ENCODE measurements at regions not wholly inside any gene's neighbourhood (a gene's known extent, or its start where the extent isn't known, plus 50 kb on each side); places are given as distances from the start of the nearest gene placed in this dataset.
"Not testable (repeated sequence)": the region's sequence is repeated elsewhere in the genome, so short reads cannot be mapped to it uniquely, and the experiment has no call there.

DNA sequence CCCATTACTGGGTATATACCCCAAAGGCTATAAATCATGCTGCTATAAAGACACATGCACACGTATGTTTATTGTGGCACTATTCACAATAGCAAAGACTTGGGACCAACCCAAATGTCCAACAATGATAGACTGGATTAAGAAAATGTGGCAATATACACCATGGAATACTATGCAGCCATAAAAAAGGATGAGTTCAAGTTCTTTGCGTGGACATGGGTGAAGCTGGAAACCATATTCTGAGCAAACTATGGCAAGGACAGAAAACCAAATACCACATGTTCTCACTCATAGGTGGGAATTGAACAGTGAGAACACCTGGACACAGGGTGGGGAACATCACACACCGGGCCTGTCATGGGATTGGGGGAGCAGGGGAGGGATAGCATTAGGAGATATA, 54.4 kb upstream of the MUCL1 start:
- DNase-seq (ENCODE audit: low read depth); H3K4me3 ChIP-seq (ENCODE audit: low read depth, low read length): not testable (repeated sequence)

DNA sequence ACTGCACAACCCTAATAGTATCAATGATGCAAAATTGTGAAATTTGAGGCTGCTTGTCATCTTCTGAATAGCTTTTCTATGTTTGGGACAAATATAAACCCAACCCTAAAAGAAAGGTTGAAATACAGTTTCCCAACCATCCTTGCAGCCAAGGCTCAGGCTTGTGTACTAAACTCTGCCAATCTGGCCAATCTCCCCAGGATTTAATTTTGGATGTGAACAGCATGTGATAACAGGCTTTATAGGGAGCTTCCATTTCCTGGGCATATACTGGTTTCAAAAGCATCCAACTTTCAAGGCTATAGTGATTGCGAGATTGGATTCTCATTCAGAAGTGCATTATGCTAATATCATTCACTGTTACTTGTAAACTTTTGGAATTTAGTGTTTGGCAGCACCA, 55.7 kb upstream of the MUCL1 start:
- TF ChIP-seq, protein P1, sequence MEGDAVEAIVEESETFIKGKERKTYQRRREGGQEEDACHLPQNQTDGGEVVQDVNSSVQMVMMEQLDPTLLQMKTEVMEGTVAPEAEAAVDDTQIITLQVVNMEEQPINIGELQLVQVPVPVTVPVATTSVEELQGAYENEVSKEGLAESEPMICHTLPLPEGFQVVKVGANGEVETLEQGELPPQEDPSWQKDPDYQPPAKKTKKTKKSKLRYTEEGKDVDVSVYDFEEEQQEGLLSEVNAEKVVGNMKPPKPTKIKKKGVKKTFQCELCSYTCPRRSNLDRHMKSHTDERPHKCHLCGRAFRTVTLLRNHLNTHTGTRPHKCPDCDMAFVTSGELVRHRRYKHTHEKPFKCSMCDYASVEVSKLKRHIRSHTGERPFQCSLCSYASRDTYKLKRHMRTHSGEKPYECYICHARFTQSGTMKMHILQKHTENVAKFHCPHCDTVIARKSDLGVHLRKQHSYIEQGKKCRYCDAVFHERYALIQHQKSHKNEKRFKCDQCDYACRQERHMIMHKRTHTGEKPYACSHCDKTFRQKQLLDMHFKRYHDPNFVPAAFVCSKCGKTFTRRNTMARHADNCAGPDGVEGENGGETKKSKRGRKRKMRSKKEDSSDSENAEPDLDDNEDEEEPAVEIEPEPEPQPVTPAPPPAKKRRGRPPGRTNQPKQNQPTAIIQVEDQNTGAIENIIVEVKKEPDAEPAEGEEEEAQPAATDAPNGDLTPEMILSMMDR (conservative IDR thresholded peaks at IDR 0.05; ENCODE audit: low read depth, low read length): no peak
- DNase-seq (ENCODE audit: low read depth): no peak
- no peak overlapping the region for H3K4me3 ChIP-seq (ENCODE audit: low read depth, low read length)

DNA sequence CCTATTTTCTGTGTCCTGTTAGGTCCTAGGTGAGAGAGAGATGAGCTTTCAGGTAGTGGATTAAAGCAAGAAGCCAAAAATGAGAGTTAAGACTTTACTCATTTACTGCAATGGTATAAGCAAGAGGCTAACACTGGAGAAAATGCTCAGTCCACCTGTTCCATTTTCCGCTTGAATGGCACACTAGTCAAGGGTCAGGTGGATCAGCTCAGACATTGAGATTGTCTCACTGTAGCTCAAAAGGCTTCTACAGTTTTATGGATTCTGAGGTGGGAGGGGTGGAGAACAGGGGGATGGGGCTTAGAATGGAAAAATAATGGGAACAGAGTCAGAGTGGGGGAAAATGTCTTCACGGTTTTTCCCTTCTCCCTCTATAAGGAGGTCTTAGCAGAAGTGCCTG, 57.3 kb upstream of the MUCL1 start:
- TF ChIP-seq, protein P1 (conservative IDR thresholded peaks at IDR 0.05; ENCODE audit: low read depth, low read length): no peak
- H3K4me3 ChIP-seq (ENCODE audit: low read depth, low read length): no peak overlapping the region
- DNase-seq (ENCODE audit: low read depth): no peak

DNA sequence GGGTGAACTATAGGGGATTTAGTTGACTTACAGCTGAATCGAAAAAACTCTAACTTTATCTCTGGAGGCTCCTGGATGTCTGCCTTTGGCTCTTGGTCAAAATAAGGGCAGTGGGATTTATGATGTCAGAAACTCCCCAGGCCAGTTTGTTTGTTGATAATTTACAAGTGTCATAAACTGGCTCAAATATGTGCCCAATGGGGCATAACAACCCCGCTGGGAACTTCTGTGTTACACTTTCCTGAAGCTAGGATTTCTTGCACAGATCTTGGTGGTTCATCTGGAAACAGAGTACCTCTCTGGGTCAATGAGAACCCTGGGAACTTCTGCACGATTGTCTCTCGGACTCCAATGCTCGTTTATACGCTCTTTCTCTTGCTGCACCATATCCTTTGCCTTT, 58.7 kb upstream of the MUCL1 start:
- no peak for DNase-seq (ENCODE audit: low read depth)
- H3K4me3 ChIP-seq (ENCODE audit: low read depth, low read length): no peak overlapping the region
- TF ChIP-seq, protein P1 (conservative IDR thresholded peaks at IDR 0.05; ENCODE audit: low read depth, low read length): no peak

DNA sequence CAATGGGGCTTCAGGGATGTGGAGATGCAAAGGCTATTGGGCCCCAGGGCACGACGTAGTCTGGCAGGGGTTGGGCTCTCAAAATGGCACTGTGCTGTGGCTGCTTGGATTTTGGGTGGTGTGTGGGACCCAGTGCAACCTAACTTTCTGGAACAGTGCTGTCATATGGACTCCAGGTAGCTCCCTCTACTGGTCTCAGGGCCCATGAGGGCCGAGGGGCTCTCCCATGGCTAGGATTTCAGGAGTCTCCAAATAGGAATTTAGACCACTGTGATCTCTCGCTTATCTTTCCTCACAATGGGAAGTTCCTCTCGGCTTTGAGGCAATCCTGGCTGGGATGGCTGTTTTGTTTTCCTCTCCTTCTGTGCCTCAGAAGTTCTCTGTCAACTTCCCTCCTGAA, 68.2 kb upstream of the MUCL1 start:
- no peak for DNase-seq (ENCODE audit: low read depth)
- TF ChIP-seq, protein P1 (conservative IDR thresholded peaks at IDR 0.05; ENCODE audit: low read depth, low read length): no peak
- H3K4me3 ChIP-seq (ENCODE audit: low read depth, low read length): no peak overlapping the region

DNA sequence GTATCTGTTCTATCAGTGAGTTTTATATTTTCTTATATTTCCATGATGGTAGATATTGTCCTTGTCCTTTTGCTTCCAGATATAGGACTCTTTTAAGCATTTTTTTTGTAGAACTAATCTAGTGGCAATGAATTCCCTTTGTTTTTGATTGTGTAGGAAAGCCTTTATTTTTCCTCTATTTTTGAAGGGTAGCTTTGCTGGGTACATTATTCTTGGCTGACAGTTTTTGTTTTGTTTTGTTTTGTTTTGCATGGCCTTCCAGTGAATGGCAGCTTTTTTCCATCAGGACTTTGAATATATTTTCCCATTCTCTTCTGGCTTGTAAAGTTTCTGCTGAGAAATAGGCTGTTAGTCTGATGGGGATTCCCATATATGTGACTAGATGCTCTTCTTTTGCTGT, 70.2 kb upstream of the MUCL1 start:
- TF ChIP-seq, protein P1 (conservative IDR thresholded peaks at IDR 0.05; ENCODE audit: low read depth, low read length): no peak
- no peak overlapping the region for H3K4me3 ChIP-seq (ENCODE audit: low read depth, low read length)
- no peak for DNase-seq (ENCODE audit: low read depth)

DNA sequence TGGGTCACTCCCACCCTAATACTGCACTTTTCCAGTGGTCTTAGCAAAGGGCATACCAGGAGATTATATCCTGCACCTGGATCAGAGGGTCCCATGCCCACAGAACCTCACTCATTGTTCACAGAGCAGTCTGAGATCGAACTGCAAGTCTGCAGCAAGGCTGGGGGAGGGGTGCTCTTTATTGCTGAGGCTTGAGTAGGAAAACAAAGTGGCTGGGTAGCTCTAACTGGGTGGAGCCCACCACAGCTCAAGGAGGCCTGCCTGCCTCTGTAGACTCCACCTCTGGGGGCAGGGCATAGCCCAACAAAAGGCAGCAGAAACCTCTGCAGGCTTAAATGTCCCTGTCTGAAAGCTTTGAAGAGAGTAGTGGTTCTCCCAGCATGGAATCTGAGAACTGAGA, 77.3 kb upstream of the MUCL1 start:
- H3K4me3 ChIP-seq (ENCODE audit: low read depth, low read length); DNase-seq (ENCODE audit: low read depth): not testable (repeated sequence)

DNA sequence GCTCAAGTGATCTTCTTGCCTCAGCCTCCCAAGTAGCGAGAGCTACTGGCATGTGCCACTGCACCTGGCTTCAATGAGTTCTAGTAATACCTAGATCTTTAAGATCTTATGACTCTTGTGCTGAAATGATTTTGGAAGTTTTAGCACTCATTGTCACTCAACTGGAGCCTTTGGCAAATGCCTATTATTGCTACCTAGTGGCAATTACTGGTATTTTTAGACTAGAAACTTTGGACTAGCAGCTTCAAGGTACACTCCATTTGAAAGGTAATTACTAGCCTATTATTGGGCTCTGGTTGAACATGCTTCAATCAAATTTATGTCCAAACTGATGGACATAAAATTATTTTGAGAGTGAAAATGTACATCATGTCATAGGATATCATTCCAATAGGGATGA, 80.7 kb upstream of the MUCL1 start:
- H3K4me3 ChIP-seq (ENCODE audit: low read depth, low read length): no peak overlapping the region
- DNase-seq (ENCODE audit: low read depth): no peak
- TF ChIP-seq, protein P1 (conservative IDR thresholded peaks at IDR 0.05; ENCODE audit: low read depth, low read length): no peak
